OCI-LY3 (cell line): ENCODE measurements at regions not wholly inside any gene's neighbourhood (a gene's known extent, or its start where the extent isn't known, plus 50 kb on each side); places are given as distances from the start of the nearest gene placed in this dataset.

Source experiments
- H2AFZ ChIP-seq: fragments of 200-600, 300-600 bp; shearing (Covaris generic); 2 replicates; pipeline ENCODE4 v1.6.0; 2014; ENCODE audit warnings: antibody characterized with exemption, low read depth, low read length
- H3K27ac ChIP-seq: fragments of 200-600, 300-600 bp; sonication (generic); 2 replicates; pipeline ENCODE4 v1.5.1; 2014; ENCODE audit warnings: mild to moderate bottlenecking, low read length, moderate library complexity, mixed read lengths
- H3K27me3 ChIP-seq: fragments of 200-600, 300-600 bp; sonication (generic); 2 replicates; pipeline ENCODE4 v1.6.1; 2014; ENCODE audit warnings: low read depth, low read length, mixed read lengths
- H3K36me3 ChIP-seq: fragments of 200-600, 300-600 bp; sonication (generic); replicated peaks from 2 replicates; pipeline ENCODE3; 2014; ENCODE audit warnings: low read depth, low read length, mixed read lengths
- H3K4me1 ChIP-seq: fragments of 300-600, 200-600 bp; sonication (generic); 2 replicates; pipeline ENCODE4 v1.6.1; 2014; ENCODE audit warnings: low read length, mixed read lengths
- H3K4me2 ChIP-seq: fragments of 200-600, 300-600 bp; sonication (generic); 2 replicates; pipeline ENCODE4 v1.6.1; 2014; ENCODE audit warnings: low read length, mixed read lengths
- H3K4me3 ChIP-seq: fragments of 300-600, 200-600 bp; sonication (generic); 2 replicates; pipeline ENCODE4 v1.5.1; 2014; ENCODE audit warnings: antibody characterized with exemption, mild to moderate bottlenecking, low read length, moderate library complexity
- H3K79me2 ChIP-seq: fragments of 300-600, 200-600 bp; shearing (Covaris generic); 2 replicates; pipeline ENCODE4 v1.6.1; 2014; ENCODE audit warnings: mild to moderate bottlenecking, low read length, mixed read lengths
- H3K9ac ChIP-seq: fragments of 300-600, 200-600 bp; shearing (Covaris generic); 2 replicates; pipeline ENCODE4 v1.6.0; 2014; ENCODE audit warnings: mild to moderate bottlenecking, low read length, moderate library complexity
- H3K9me3 ChIP-seq: fragments of 200-600, 300-600 bp; shearing (Covaris generic); 2 replicates; pipeline ENCODE4 v1.6.1; 2014; ENCODE audit warnings: low read length, mixed read lengths; ENCODE audit not compliant: insufficient read depth
- H4K20me1 ChIP-seq: fragments of 200-600, 300-600 bp; sonication (generic); 2 replicates; pipeline ENCODE4 v1.6.1; 2016; ENCODE audit warnings: low read length, mixed read lengths; ENCODE audit not compliant: insufficient read depth
- EZH2phosphoT487 ChIP-seq: fragments of 200-600 bp; shearing (Covaris generic); IDR thresholded peaks from 2 replicates; pipeline ENCODE4 v1.6.1; 2018; ENCODE audit warnings: antibody characterized with exemption, mixed run types, low read depth
- TF ChIP-seq, protein P1 (sequence below): fragments of 200-600, 300-600 bp; sonication (generic); IDR thresholded peaks from 2 replicates; pipeline ENCODE4 v1.5.1; 2014; ENCODE audit warnings: antibody characterized with exemption, low read length, low read depth

DNA sequence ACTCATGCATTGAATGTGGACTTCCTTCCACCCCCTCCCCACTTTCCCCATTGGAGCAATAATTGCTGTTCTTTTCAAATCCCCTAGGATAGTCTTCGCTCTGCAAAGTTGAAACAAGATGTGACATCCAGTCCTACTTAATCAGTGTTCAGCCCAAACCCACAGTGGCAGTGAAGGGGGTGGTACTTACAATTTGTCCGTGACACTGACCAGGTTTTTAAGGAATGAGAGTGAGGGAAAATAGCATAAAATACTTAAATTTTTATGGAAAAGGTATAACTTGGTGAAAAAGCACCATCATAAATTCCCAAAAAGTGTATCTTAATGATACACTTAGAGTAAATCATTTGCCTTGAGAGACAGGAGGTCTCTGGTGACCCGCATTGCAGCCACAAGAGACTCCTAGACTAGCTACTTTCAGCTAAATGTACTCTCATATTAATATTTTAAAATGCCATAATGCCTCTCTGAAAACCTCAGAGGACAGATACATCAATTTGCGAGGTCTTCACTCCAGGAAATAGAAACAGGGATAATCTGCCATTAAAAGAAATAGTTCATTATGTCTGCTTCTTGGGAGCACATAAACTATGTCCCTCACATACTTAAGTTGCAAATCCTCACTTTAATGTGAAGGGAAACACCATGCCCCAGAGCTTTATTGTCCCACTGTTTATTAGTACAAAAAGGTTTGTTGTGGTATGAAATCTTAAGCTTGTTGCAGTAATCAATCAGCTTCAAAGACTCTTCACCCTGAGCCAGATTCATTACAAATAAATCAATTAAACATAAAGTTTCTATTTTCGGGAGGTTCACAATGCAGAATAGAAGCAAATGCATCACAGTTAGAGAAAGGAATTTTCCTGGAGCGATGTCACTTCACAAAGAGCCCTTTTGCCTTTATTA lies 343.6 kb upstream of the ISL1 start:
- H3K27ac ChIP-seq, result no peak overlapping the region
- H3K4me3 ChIP-seq, result no peak overlapping the region
- no peaks in the 10 kb centered on the region for H3K36me3 ChIP-seq
- no peak for TF ChIP-seq EZH2phosphoT487
- TF ChIP-seq, protein P1, sequence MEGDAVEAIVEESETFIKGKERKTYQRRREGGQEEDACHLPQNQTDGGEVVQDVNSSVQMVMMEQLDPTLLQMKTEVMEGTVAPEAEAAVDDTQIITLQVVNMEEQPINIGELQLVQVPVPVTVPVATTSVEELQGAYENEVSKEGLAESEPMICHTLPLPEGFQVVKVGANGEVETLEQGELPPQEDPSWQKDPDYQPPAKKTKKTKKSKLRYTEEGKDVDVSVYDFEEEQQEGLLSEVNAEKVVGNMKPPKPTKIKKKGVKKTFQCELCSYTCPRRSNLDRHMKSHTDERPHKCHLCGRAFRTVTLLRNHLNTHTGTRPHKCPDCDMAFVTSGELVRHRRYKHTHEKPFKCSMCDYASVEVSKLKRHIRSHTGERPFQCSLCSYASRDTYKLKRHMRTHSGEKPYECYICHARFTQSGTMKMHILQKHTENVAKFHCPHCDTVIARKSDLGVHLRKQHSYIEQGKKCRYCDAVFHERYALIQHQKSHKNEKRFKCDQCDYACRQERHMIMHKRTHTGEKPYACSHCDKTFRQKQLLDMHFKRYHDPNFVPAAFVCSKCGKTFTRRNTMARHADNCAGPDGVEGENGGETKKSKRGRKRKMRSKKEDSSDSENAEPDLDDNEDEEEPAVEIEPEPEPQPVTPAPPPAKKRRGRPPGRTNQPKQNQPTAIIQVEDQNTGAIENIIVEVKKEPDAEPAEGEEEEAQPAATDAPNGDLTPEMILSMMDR, result no peak
- H3K79me2 ChIP-seq, result no peaks in the 10 kb centered on the region
- H3K27me3 ChIP-seq, result no peaks in the 10 kb centered on the region
- H4K20me1 ChIP-seq, result no peaks in the 10 kb centered on the region
- no peaks in the 10 kb centered on the region for H3K4me1 ChIP-seq
- no peak overlapping the region for H3K4me2 ChIP-seq
- H3K9ac ChIP-seq, result no peak overlapping the region
- no peaks in the 10 kb centered on the region for H3K9me3 ChIP-seq
- H2AFZ ChIP-seq, result no peak overlapping the region

DNA sequence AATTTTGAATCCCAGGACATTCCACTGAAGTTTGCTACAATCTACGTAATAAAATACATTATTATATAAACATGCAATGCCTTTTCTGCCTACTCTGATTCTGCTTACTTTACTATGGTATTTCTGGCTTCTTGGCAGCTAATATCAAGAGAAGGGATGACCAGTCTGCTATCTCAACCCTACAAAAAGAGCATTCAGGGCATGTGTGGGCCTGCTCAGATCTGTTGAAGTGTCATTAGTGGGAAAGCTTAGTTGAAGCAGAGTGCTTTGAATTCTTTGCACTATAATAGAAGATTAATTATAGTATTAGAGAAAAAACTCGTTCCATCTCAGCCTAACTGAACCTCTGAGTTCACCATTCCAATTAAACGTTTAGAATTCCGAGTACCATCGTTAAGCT lies 339.5 kb upstream of the ISL1 start:
- Histone ChIP-seq H3K9me3 (no peaks in the 10 kb centered on the region), H3K36me3 (no peaks in the 10 kb centered on the region), H3K4me3 (no peak overlapping the region), H2AFZ (no peak overlapping the region), H3K79me2 (no peaks in the 10 kb centered on the region), H3K4me2 (no peak overlapping the region), H3K27me3 (no peaks in the 10 kb centered on the region), H3K4me1 (no peaks in the 10 kb centered on the region), H3K27ac (no peak overlapping the region), H3K9ac (no peak overlapping the region), H4K20me1 (no peaks in the 10 kb centered on the region)
- TF ChIP-seq, protein P1, result no peak
- TF ChIP-seq EZH2phosphoT487, result no peak

DNA sequence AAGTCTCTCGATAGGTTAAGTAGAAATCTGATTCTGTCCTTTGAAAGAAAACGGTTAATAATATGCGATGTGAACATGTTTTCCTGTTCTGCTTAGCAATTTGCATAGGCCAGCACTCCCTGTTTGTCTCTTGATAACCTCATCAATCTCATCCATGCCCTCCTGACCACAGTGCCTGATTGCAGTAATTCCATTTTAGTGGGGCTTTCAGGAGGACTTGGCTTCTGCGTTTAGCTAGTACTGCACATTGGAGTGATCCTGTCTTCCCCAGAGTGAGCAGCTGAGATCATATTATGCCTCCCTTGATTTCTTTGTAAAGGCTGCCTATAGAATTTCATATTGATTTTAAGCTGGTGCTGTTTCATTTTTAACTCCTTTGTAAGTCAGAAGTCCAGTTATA lies 335.9 kb upstream of the ISL1 start:
- Histone ChIP-seq H3K4me3 (no peak overlapping the region), H3K9ac (no peak overlapping the region), H3K27ac (no peak overlapping the region), H3K79me2 (no peaks in the 10 kb centered on the region), H3K27me3 (no peaks in the 10 kb centered on the region), H2AFZ (no peak overlapping the region), H3K36me3 (no peaks in the 10 kb centered on the region), H4K20me1 (no peaks in the 10 kb centered on the region), H3K4me2 (no peak overlapping the region), H3K4me1 (no peaks in the 10 kb centered on the region), H3K9me3 (no peaks in the 10 kb centered on the region)
- TF ChIP-seq, protein P1, result no peak
- TF ChIP-seq EZH2phosphoT487, result no peak

DNA sequence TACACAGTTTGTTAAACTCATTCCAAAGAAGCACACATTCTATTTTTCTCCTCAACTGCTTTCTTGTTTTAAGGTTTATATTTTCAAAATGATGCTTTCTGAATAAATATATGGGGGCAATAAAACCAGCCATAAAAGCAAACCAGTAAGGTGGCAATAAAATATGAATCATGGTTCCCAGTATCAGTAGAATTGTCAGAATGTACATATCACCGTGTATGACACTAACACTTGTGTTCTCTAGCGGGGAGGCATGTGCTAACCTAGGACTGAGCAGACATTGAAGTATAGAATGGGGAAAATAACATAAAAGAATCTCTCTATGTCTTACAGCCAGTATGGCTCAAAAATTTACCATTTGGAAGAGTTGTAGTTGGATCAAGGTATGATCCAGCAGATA lies 329.9 kb upstream of the ISL1 start:
- Histone ChIP-seq H2AFZ (no peak overlapping the region), H3K27me3 (no peaks in the 10 kb centered on the region), H3K9me3 (no peaks in the 10 kb centered on the region), H3K4me3 (no peak overlapping the region), H3K27ac (no peak overlapping the region), H3K9ac (no peak overlapping the region), H3K4me2 (no peak overlapping the region), H3K36me3 (no peaks in the 10 kb centered on the region), H4K20me1 (no peaks in the 10 kb centered on the region), H3K4me1 (no peaks in the 10 kb centered on the region), H3K79me2 (no peaks in the 10 kb centered on the region)
- TF ChIP-seq, protein P1, result no peak
- no peak for TF ChIP-seq EZH2phosphoT487
